K562 (cell line): ENCODE measurements at regions not wholly inside any gene's neighbourhood (a gene's known extent, or its start where the extent isn't known, plus 50 kb on each side); places are given as distances from the start of the nearest gene placed in this dataset.

Experiments
- ATAC-seq: fragments of 200-7000 bp; cut with Tn5 transposase; 3 replicates; pipeline ENCODE4 v1.9.1; 2020; ENCODE audit warnings: moderate library complexity
- BruUV-seq: library from RNA; stranded (reverse); fragments of 400-500 nt; replicated peaks from 2 replicates; lab custom pipeline; 2021; lab: Mats Ljungman, UMichigan
- CTCF ChIA-PET: fragments of 300-600 bp; formaldehyde crosslinking; extraction: SDS; loops from one replicate; lab custom pipeline; 2021; ENCODE audit warnings: low intra/inter-chr PET ratio; lab: Yijun Ruan, JAX
- POLR2A ChIA-PET: fragments of 300-600, 350-650 bp; sonication (Branson Sonifier 250); formaldehyde crosslinking; extraction: SDS; loops from one replicate; lab custom pipeline; 2021; ENCODE audit warnings: antibody characterized with exemption, inconsistent platforms; lab: Yijun Ruan, JAX
- DNase-seq, 4 experiments: peaks; one replicate each; pipeline versions ENCODE4 v3.0.0 to v3.0.0-alpha.2; 2011 to 2018; ENCODE audit warnings: low spot score in 3 of 4, mixed read lengths in 3 of 4; ENCODE audit errors: extremely low read depth in 1 of 4
- FAIRE-seq: peaks from 2 replicates; lab custom pipeline; 2011; peaks lifted over from hg19 to GRCh38; lab: Jason Lieb, UNC
- H2AFZ ChIP-seq: 2 replicates; pipeline ENCODE4 v1.6.0; 2011; ENCODE audit warnings: low read depth, low read length, control low read depth, inconsistent platforms
- H3K27ac ChIP-seq: fragments of 200-600 bp; 3 replicates; pipeline ENCODE4 v1.8.0; 2011; ENCODE audit warnings: low read depth, mild to moderate bottlenecking, control low read depth, inconsistent platforms, low read length, moderate library complexity, mixed read lengths; ENCODE audit errors: extremely low read depth
- H3K27me3 ChIP-seq, 2 experiments: fragments of 300-600 bp in 1 of 2; 2 replicates in 1 of 2; 3 replicates in 1 of 2; pipeline versions ENCODE4 v1.6.0 to v1.8.0; 2011; ENCODE audit warnings: inconsistent platforms in 2 of 2, low read length in 2 of 2, mild to moderate bottlenecking in 1 of 2, mixed read lengths in 1 of 2, moderate library complexity in 1 of 2; ENCODE audit not compliant: control insufficient read depth in 2 of 2, insufficient read depth in 2 of 2
- H3K36me3 ChIP-seq: fragments of 300-600 bp; 3 replicates; pipeline ENCODE4 v1.8.0; 2011; ENCODE audit warnings: mild to moderate bottlenecking, low read length, inconsistent platforms; ENCODE audit not compliant: control insufficient read depth, insufficient read depth
- H3K4me1 ChIP-seq, 2 experiments: fragments of 200-600 bp in 1 of 2; replicated peaks in 1 of 2; 2 replicates in 1 of 2; 3 replicates in 1 of 2; pipeline versions ENCODE4 v1.5.1 to v1.8.0; 2011; ENCODE audit warnings: inconsistent platforms in 2 of 2, low read length in 2 of 2, mild to moderate bottlenecking in 1 of 2, mixed read lengths in 1 of 2, moderate library complexity in 1 of 2; ENCODE audit not compliant: control insufficient read depth in 2 of 2, insufficient read depth in 2 of 2
- H3K4me2 ChIP-seq: 2 replicates; pipeline ENCODE4 v1.6.1; 2011; ENCODE audit warnings: low read length, control low read depth, inconsistent platforms, mixed read lengths; ENCODE audit not compliant: insufficient read depth
- H3K4me3 ChIP-seq: fragments of 200-600 bp; sonication (generic), shearing (Covaris generic); 2 replicates; pipeline ENCODE4 v1.5.1; 2016; ENCODE audit warnings: control low read depth, inconsistent platforms
- H3K79me2 ChIP-seq: fragments of 200-600 bp; 3 replicates; pipeline ENCODE4 v1.8.0; 2011; ENCODE audit warnings: low read length, inconsistent platforms; ENCODE audit not compliant: control insufficient read depth, insufficient read depth
- H3K9ac ChIP-seq, 2 experiments: 2 replicates each; pipeline versions ENCODE4 v1.6.0 to v1.6.1; 2011; ENCODE audit warnings: low read depth in 2 of 2, low read length in 2 of 2, control low read depth in 1 of 2, inconsistent platforms in 1 of 2, mild to moderate bottlenecking in 1 of 2, mixed read lengths in 1 of 2; ENCODE audit not compliant: insufficient read depth in 1 of 2
- H3K9me1 ChIP-seq: one replicate; pipeline ENCODE4 v1.6.0; 2011; ENCODE audit warnings: inconsistent platforms, mild to moderate bottlenecking, low read length, moderate library complexity; ENCODE audit not compliant: control insufficient read depth, insufficient read depth
- H3K9me3 ChIP-seq: replicated peaks from 2 replicates; pipeline ENCODE4 v1.5.1; 2011; ENCODE audit warnings: low read depth, low read length, inconsistent platforms; ENCODE audit not compliant: control insufficient read depth, insufficient read depth
- H4K20me1 ChIP-seq: replicated peaks from 2 replicates; pipeline ENCODE4 v1.6.1; 2011; ENCODE audit warnings: low read length, inconsistent platforms, mixed read lengths; ENCODE audit not compliant: control insufficient read depth, insufficient read depth
- CBFA2T2 ChIP-seq: fragments of 450-650 bp; conservative IDR thresholded peaks from 2 replicates; pipeline ENCODE4 v1.6.1; 2017; ENCODE audit warnings: mild to moderate bottlenecking
- E2F4 ChIP-seq: sonication (generic); formaldehyde crosslinking; IDR thresholded peaks from 2 replicates; pipeline ENCODE4 v1.8.0; 2022; ENCODE audit warnings: mild to moderate bottlenecking, low read depth, missing genetic modification reagents
- ELK1 ChIP-seq: sonication (generic); formaldehyde crosslinking; IDR thresholded peaks from 2 replicates; pipeline ENCODE4 v1.8.1; 2022; ENCODE audit warnings: missing genetic modification reagents
- HBP1 ChIP-seq: fragments of 450-650 bp; formaldehyde crosslinking; IDR thresholded peaks from 2 replicates; pipeline ENCODE4 v1.4.0; 2022; ENCODE audit warnings: missing genetic modification characterization
- JUN ChIP-seq, 2 experiments: sonication (generic) in 1 of 2; formaldehyde crosslinking in 1 of 2; IDR thresholded peaks; 2 replicates each; pipeline versions ENCODE4 v1.6.1 to v1.8.0; 2012 to 2022; ENCODE audit warnings: borderline replicate concordance in 2 of 2, mild to moderate bottlenecking in 2 of 2, improper control_type of control experiment in 1 of 2, low read depth in 1 of 2, low read length in 1 of 2, missing genetic modification reagents in 1 of 2
- MAFG ChIP-seq: fragments of 450-650 bp; conservative IDR thresholded peaks from 2 replicates; pipeline ENCODE4 v1.6.1; 2016; ENCODE audit warnings: missing genetic modification characterization, missing compliant biosample characterization
- RCOR1 ChIP-seq, 2 experiments: IDR thresholded peaks; 2 replicates each; pipeline ENCODE4 v1.6.1; 2012; ENCODE audit warnings: low read depth in 2 of 2, low read length in 2 of 2, borderline replicate concordance in 1 of 2, improper control_type of control experiment in 1 of 2
- STAT5B ChIP-seq: fragments of 250-450 bp; sonication (Bioruptor Pico); IDR thresholded peaks from 2 replicates; pipeline ENCODE4 v1.8.0; 2021; ENCODE audit warnings: mild to moderate bottlenecking, inconsistent platforms
- TCF7 ChIP-seq: sonication (generic); IDR thresholded peaks from 2 replicates; pipeline ENCODE4 v1.6.1; 2016; ENCODE audit warnings: antibody characterized with exemption, borderline replicate concordance
- ZKSCAN1 ChIP-seq: fragments of 150-350 bp; IDR thresholded peaks from 2 replicates; pipeline ENCODE4 v1.6.1; 2016; ENCODE audit warnings: low read depth, low read length
- ZNF347 ChIP-seq: fragments of 450-650 bp; formaldehyde crosslinking; IDR thresholded peaks from 2 replicates; pipeline ENCODE4 v1.4.0; 2020; ENCODE audit warnings: low read depth, mild to moderate bottlenecking, moderate library complexity
- WGBS: fragments of 100-300 bp; shearing (Covaris generic); methylation state at CpG from one replicate; pipeline ENCODE4 v1.1.6; 2016; ENCODE audit warnings: low coverage, mixed read lengths; ENCODE audit not compliant: insufficient coverage; ENCODE audit errors: missing lambda C conversion rate; 5-methylcytosine and 5-hydroxymethylcytosine counted together
- in situ Hi-C: fragments of 300-500 bp; cut with MboI; formaldehyde crosslinking; loops from 4 replicates; pipeline ENCODE4 v1.15.0; 2018; ENCODE audit warnings: inconsistent platforms, mixed read lengths
- intact Hi-C: fragments of 100-400 bp; cut with micrococcal nuclease; formaldehyde crosslinking; loops from 2 replicates; pipeline ENCODE4 v1.14.2; 2022

GRCh38 chr20:41996951-41997350 is 378.8 kb upstream of the CHD6 start:
- POLR2A ChIA-PET, result no interaction called here
- no TSS peak for BruUV-seq
- no peak for DNase-seq
- TF ChIP-seq ELK1 (CRISPR knock-in tag) (no peak), HBP1 (CRISPR knock-in tag) (no peak), RCOR1 (IDR thresholded peaks at IDR 0.05; ENCODE audit: borderline replicate concordance in 1 of 2, low read depth in 2 of 2, low read length in 2 of 2) (no peak), JUN (IDR thresholded peaks at IDR 0.05; ENCODE audit: borderline replicate concordance, low read depth, low read length) (no peak), JUN (CRISPR knock-in tag; IDR thresholded peaks at IDR 0.05; ENCODE audit: borderline replicate concordance) (no peak), ZNF347 (CRISPR knock-in tag) (no peak), CBFA2T2 (no peak), E2F4 (CRISPR knock-in tag) (no peak), TCF7 (no peak), MAFG (tag) (no peak), ZKSCAN1 (no peak), STAT5B (no peak)

More at GRCh38 chr20:41996951-41997350, 378.8 kb upstream of the CHD6 start:
- CTCF ChIA-PET, result no interaction called here
- no peaks in the 10 kb centered on the region for H3K9me3 ChIP-seq
- no peak overlapping the region for H3K27ac ChIP-seq
- no peak overlapping the region for H3K4me2 ChIP-seq
- intact Hi-C loops (no loop called here), in situ Hi-C loops (no loop called here)
- H3K79me2 ChIP-seq, result no peaks in the 10 kb centered on the region
- peaks cover 0 to 5% of the 10 kb centered on the region in 2 experiments; a peak in 2 of 5 replicates for H3K4me1 ChIP-seq
- H3K36me3 ChIP-seq, result no peaks in the 10 kb centered on the region
- FAIRE-seq (no peak), ATAC-seq (no peak)
- no peak overlapping the region for H2AFZ ChIP-seq
- H4K20me1 ChIP-seq, result no peaks in the 10 kb centered on the region
- peaks cover 12 to 23% of the 10 kb centered on the region in 2 experiments; a peak in 3 of 5 replicates for H3K27me3 ChIP-seq
- 0% methylated on average over 3 of the region's 3 CpGs for WGBS
- no peak overlapping the region for H3K9ac ChIP-seq
- H3K4me3 ChIP-seq, result no peak overlapping the region
- H3K9me1 ChIP-seq, result no peaks in the 10 kb centered on the region
